ENCODE measurements at regions not wholly inside any gene's neighbourhood (a gene's known extent, or its start where the extent isn't known, plus 50 kb on each side); places are given as distances from the start of the nearest gene placed in this dataset.

DNA sequence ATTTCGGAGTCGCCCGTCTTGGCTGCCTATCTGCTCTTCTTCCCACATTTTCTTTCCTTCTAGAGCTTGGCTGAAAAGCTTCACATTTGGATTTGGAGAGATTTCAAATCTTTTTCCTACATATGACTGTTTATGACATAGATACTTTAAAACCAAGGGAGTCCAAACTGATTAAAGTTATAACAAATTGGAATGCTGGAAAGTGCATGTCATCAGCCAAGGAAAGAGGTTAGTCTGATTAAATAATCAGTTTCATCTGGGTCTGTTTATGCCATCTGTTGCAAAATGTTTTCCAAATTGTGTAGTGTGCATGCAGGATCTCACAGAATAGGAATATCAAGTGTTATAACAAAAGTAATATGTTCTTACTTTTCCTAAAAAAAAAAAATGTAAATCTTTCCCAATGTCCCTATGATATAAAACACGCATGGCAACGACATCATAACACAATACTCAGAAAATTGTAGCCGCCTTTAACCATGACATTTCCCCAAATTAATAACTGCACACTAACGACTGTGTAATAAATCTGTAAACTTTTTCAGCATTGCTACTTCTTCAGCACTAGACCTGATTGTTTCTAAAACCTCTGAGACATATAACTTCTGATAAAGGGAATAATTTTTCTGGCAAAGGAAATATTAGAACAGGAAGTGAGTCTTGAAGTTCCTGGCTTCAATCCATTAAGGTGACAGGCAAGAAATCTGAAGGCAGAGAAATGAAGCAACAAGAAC is 230.2 kb upstream of the FOXQ1 start:
- no peak for DNase-seq

DNA sequence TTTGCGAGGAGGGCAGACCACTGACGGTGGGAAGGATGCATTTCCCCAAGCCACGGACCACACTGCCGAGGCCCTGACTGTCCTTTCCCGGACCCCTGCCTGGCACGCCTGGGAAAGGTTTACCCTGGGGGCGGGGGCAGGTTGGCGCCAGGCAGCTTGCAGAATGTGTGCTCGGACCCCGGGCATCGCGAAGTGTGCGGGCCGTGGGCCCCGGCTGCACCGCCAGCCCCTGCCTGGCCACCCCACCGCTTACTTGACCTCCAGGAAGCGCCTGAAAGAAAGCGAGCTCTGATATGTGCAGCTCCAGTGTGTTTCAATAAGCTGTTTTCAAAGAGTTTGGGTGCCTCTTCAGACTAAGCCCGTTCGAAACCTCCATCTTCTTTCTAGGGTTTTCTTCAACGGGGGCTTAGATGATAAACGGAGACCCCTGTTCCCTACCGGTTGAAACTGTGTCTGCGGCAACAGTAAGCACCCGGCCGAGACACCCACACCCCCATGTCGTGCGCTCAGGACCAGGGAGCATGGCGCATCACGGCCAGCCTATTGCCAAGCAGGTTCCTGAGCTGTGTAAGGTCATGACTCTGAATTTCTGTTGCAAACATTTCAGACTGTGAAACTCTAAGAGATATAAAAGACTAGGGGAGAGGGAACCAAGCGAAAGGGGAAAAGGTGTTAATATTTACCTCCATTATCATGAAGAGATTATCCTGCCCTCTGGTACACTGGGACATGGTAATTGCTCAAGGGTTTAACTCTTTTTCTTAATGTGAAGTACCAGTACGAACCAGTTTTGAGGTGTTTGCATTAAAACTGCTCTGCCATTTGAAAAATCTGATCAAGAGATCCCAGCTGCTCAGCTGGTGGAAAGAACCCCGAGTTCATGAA is 231.2 kb upstream of the FOXQ1 start:
- DNase-seq = no peak

DNA sequence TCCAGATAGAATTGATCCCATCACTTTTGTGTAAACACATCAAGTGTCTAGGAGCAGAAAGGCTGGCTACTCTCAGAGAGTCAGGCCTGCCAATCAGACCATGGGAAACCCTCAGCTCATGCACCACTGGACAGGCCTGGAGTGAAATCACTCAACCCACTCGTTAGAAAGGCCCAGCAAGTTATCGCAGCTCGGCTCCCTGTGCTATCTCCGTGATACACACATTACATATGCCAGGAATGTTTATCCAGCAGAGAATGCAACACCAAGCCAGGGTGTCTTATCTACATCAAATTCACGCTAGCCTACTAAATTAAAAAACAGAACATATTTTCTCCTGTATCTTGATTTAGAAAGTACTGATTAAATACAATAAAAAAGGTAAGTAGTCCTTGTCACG is 232.4 kb upstream of the FOXQ1 start:
- DNase-seq = no peak

DNA sequence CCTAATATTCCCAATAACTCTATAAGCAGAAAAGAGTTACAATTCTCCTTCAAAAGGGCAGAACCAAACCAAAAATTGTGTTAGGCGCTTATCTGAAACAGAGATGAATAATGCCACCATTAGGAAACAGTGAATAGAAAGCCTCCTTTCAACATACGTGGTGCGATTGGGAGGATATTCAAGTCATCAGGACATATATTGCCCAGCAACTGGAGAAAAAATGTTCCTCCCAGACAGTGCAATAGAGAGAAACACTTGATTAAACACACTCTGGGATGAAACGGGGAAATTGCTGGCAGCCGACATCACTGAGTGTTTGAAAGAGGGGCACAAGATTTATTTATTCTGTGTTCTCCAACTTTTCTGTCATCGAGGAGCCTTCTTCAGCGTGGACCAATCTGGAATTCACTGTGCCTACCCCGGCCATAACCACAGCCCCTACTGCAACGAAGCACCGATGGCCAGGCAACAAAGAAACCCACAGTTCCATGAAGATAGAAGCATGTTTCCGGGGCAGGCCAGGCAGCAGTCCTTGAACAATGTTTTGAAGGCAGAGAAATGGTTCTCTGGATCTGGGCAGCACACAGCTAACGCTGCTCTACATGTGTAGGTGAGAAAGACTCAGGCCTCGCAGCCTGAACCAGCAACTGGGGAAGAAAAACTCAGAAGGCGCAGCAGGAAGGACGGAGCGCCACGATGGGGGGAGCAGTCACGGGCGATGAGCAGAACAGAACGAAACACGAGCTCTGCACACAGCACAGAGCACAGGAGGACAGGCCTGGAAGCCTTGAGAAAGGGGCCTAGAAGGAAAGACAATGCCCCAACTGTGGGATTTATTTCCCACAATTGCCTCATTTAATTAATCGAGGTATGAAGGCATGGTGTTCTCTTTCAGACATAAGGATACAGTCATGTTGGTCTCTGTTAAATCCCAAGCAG is 234.2 kb upstream of the FOXQ1 start:
- DNase-seq = no peak

DNA sequence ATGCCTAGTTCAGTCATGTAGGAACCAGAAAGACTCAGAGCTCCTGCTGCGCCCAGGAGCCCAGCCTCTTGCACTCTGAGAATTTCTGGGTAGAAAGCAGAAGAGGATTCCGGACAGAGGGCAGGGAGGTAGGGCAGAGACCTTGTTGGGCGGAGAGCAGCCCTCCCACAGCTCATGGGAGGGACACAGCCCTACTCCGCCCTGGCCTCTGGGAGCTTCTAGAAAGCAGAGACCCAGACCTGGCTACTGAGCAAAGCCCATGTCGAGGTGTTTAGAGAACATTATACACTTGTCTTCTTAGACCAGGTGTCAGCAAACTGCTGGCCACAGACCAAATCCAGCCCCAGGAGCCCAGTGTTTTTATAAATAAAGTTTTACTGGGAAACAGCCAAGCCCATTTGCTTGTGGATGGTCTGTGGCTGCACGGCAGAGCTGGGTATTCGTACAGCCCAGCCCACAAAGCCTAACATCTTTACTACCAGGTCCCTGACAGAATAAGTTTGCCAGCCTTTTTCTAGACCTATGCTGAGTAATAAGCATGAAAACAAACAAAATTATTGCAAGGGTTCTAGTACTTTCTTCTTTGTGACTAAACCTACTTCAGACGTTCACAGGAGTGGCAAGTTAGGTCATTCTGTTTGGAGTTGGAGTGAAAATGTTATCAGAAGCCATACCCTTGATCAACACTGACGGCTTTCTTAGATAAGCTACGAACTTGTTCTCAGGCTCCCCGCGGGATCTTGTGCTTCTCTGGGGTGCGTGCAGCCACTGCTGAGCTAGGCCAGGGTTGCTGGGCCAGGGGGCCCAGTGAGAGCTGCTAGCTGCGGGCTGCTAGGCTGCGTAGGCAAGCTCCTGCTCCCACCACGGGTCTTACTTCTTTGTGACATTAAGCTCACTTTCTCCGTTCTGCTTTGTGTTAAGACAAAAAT is 235.1 kb upstream of the FOXQ1 start:
- DNase-seq = no peak

DNA sequence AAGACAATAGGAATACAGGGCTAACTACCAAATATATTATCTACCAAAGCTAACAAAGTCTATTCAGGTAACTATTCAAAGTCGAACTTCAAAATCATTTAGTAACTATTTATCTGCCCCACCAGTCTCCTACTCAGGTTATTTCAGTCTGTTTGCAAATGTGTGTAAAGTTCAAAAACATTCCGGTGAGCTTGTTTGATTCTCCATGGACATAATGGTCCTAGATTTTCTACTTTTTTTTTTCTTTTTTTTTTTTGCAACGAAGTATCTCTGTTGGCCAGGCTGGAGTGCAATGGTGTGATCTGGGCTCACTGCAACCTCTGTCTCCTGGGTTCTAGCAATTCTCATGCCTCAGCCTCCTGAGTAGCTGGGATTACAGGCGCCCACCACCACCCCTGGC is 236.0 kb upstream of the FOXQ1 start:
- DNase-seq = no peak

DNA sequence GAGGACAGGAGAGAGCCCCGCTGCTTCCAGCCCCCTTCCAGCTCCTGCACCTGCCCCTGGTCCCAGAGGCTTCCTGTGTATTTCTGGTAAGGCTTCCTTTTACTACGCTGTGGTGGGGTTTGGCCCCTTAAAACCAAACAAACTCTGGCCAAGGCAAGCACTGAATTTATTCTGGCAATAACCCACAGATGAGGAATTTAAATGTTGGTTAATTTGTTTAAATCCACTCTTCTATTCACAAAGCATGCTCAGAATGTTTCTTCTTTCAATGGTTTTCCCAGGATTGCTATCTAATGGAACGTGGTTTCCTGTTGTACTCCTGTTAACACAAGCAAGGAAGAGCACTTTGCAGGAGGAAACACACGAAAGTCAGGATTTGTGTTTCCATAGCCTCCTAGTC is 236.5 kb upstream of the FOXQ1 start:
- DNase-seq = no peak

DNA sequence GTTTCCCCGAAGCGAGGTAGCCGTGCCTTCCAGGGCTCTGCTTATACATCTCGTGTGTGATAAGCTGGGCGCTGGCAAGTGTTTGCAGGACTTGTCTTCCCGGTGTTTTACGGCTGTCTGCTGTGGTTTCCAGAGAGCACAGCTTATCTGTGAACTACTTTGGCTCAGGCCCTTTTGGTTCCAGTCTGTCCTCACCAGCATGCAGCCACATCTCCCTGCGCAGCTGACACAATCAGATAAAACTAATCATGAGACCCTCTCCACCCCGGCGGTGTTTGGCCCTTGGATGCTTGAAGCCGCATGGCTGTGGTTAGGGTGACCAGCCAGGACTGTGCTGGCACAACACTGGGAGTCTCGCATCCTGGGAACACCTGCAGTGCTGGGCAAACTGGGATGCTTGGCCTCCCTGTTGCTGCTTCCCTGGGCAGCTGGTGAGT is 241.8 kb upstream of the FOXQ1 start:
- DNase-seq = no peak

DNA sequence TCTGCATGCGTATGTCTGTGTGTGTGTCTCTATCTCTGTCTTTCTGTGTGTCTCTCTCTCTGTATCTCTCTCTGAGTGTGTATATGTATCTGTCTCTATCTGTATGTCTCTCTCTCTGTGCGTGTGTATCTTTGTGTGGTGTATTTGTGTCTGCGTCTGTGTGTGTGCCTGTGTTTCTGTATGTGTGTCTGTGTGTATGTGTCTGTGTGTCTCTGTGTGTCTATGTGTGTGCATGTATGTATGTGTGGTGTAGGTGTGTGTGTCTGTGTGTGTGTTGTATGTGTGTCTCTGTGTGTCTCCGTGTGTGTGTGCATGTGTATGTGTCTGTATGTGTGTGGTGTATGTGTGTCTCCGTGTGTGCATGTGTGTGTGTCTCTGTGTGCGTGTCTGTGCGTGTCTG is 243.0 kb upstream of the FOXQ1 start:
- DNase-seq = no peak

DNA sequence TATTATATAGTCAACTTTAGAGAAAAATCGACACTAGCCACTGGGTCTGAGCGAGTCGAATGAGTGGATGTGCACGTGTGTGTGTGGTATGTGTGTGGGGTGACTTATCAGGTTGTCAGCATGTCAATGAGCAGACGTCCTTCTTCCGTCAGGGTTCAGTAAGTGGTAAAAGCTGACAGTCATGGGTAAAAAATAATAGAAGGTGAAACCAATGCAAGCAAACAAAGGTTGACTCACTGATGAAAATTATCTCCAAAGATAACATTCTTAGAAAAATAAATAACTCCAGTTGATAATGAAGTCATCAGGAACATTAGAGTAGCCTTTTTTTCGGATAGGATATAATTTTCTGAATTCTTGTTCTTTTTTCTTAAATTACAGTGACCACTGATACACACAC is 243.8 kb upstream of the FOXQ1 start:
- no peak for DNase-seq

DNA sequence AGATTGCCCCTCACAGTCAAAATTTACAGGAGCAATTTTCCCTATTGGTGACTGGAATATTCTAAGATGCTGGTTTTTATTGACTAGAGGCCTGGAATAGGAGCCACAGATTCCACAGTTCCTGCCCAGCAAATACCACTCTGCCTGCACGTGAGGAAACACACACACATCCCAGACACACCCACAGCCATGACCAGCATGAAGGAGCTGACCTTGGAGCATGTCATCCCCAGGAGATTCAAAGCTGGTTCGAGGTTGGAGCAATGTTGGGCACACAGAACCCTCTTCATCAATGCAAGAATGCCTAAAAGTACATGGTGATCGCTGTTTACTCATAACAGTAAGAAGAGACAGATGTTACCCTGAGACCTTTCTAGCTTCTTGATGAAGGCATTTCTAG is 244.6 kb upstream of the FOXQ1 start:
- DNase-seq = no peak

DNA sequence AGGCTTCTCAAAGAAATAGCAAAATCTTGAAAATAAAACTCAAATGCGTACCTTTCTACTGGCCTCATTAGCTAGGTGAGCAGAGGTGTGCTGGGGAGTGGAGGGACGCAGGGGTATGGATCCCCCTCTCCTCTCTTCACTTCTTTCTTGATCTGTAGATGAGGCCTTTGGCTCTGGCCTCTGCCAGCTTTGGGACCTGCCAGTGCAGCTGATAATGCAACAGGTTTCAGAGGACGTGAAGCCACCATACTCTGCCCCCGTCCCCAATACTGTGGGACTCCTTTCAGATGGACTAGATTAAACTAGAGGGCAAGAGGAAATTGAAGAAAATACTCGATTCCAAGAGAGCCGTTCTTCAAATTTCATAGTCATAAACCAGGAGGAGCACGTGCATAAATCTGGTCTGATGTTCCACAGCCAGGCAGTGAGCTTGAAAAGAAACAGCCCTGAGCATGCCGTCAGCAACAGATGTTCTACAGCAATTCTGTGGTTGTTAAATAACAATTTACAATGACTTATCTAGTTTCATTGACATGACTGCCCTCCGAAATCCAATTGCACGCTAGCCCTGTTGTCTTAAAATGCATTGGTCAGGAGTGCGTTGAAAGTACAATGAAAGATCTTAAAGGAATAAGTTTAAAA is 245.3 kb upstream of the FOXQ1 start:
- DNase-seq = no peak

DNA sequence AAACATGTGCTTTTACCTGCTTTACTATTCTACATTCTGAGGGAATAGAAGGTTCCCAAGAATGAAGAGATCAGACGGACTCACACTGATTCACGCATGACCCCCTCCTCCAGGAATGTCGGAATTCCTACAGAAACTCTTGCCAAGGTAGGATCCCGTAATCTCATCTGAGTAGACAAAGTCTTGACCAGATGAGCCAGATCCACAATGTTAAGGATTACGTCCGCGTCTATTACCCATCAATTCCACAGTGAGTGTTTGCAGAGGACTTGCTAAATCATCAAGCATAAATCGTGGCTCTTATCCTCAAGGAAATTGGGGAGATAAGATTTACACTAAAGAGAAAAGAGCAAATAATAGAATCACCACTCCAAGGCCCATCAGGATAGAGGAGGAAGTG is 245.9 kb upstream of the FOXQ1 start:
- no peak for DNase-seq

DNA sequence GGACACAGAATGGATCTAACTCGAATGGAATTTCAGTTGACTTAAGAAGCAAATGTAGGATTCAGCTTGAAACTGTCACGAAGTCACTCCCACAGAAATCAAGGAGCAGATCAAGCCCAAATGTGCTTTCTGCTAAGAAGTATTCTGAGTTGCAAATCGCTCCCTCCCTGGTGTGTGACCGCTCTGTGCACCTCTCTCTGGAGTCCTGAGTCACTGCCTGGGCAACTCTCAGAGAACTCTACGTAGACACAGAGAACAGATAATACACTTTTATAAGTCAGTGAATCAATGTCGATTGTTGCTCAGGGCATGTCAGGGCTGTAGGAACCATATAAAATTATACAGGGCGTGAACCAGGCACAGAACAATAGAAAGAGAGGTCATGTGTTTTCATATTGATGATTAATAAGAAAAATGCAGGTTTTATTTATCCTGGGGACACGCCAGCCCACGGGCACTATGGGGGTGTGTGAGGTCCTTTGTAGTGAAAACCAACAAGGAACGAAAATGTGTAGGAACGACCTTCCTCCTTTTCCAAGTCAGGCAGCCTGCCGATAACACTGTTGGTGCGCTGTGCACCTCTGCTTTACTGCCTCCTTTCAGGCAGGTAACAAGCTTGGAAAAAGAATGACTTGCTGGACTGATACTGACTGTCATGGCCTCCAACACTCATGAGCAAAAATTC is 248.1 kb upstream of the FOXQ1 start:
- no peak for DNase-seq

DNA sequence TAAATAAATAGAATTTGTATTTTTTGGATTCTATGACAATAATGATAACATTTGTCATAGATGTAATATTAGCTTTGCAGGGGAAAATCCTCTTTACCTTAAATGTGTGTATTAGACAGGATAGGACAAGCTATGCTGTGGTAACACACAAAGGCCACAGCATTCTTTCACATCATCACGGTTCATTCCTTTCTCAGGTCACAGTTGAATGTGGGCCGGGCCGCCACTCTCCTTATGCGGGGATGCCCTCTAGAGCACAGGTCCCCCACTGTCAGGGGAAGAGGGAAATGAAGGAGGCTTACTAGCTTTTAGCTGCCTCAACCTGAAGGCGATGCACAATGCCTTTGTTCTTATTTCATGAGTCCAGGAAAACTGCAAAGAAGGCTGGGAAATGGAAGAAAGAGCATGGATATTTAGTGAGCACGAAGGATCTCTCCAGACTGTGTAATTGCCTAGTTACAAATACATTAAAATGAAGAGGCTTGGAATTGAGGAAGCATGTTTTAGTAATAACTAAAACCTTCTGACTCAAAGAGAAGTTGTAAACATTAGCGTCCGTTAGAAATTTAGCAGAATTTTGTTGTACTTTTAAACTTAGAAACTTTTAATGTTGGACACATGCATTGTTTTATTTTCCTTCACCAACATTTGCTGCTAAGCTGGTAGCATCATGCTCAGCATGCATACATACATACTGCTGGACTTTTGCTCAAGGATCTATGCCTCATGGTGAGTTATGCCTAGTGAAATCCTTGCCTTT is 248.9 kb upstream of the FOXQ1 start:
- DNase-seq = no peak

DNA sequence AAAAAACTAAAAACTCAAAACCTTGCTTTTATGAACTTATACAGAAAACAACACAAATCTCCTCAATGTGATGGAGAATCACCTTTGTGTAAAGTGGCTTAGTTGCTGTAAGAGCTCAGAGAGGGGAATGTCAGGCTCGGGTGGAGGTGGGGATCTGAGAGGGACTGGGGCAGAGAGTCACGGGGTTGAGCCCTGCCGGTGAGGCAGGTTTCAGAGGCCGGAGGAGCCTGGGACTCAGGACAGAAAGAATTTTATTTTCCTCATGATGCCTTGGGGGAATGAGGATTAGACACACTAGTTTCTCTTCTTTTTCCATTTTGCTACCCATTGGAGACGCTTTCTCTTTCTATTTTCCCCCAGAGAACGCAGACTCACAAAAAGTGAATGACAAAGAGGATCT is 252.3 kb upstream of the FOXQ1 start:
- DNase-seq = no peak

DNA sequence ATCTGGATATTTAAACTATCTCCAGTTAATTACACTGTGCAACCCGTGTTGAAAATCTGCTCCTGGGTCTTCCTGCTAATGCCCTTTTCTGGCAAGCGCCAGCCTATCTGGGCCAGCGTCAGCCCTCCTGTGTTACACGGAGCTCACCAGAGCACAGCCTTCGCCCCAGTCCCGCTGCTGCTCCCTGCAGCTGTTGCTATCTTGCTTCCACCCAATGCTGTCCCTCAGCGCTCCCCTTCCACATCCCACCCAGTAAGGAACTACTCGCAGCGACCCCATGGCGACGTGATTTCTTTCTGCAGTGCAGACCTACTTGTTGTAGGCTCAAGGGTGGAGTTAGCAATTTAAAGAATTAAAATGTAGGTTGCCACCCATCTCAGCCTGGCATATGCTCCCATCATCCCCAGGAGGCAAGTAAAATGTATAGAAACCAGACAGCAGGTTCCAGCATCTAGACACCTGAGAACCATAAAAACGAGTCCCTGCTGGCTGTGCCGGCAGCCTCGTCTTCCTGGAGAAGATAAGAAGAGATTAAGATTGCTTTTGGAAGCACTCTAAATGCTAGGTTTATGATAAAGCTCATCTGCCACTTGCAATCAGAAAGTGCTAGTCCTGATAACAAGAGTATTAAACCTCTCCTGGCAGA is 254.3 kb upstream of the FOXQ1 start:
- no peak for DNase-seq

DNA sequence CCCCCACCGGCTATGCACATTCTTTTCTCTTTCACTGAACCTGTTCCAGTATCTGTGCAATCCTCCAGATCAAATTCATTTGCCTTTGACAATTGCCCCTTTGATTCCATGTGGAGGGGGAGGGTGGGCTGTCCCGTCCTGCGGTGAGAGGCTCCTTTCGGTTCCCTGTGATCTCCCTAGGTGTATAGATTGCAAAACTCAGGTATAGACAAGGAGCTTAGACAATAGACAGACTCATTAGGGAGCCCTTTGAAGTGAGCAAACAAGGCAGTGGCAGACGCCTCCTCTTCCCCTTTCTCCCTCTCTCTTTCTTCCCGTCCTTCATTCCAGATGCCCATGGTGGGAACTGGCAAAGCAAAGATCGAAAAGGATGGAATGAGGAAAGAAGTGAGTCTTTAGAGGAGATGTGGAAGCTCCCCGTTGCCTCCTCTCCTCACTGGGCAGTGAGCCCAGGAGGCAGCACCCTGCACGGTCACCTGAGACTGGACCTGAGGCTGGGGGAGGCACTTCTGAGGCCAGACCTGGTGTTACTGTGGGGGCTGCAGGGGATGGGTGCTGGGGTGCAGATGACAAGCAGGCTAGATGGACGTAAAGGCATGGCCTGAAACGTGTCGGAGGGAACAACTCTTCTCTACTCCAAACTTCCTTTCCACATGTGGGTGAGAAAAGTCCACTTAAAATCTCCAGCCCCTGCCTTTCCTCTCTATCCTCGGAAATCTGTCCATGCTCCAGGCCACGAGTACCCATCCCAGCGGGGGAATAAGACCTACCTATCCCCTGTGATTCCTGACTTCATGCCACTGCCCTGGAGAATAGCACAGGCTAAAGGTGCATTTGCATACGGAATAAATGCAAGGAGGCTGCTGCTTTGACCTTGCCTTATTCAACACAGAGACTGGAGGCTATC is 256.6 kb upstream of the FOXQ1 start:
- no peak for DNase-seq

DNA sequence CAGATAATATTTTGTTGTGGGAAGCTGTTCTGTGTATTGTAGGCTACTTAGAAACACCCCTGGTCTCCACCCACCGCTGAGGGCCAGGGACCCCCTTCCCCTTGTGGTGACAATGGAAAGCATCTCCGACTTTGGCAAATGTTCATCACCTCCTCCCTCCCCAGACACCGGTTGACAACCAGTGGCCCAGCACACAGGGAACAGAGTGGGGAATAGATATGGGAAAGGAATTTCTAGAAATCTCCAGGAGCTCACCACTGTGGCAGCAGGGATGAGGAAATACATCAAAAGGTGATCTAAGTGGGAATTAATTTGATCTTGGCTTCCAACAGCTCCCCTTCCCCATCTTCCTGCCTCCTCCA is 257.3 kb upstream of the FOXQ1 start:
- DNase-seq = no peak

Measured in CD4-positive, alpha-beta T cell treated with Interleukin-1 beta for 1 hour (primary cell).